HG03469 (cell line): ENCODE measurements at regions not wholly inside any gene's neighbourhood (a gene's known extent, or its start where the extent isn't known, plus 50 kb on each side); places are given as distances from the start of the nearest gene placed in this dataset.
"Not testable (repeated sequence)": the region's sequence is repeated elsewhere in the genome, so short reads cannot be mapped to it uniquely, and the experiment has no call there.

ENCODE experiments used
- ATAC-seq: cut with Tn5 transposase; IDR thresholded peaks from one replicate; pipeline ENCODE4 v1.9.1; 2021; ENCODE audit warnings: mild to moderate bottlenecking, moderate library complexity, moderate number of reproducible peaks; ENCODE audit not compliant: unreplicated experiment

- ATAC-seq, result no peak
Observed at GRCh38 chr5:115469904-115470516, 74.6 kb downstream of the FEM1C start.

GRCh38 chr5:115467628-115468027 lies 76.9 kb downstream of the FEM1C start:
- ATAC-seq, result no peak

- ATAC-seq, result no peak
Observed at GRCh38 chr5:115465431-115465830, 79.1 kb downstream of the FEM1C start.

GRCh38 chr5:115463983-115464382 lies 80.6 kb downstream of the FEM1C start:
- no peak for ATAC-seq

GRCh38 chr5:115461506-115462290 lies 82.9 kb downstream of the FEM1C start:
- no peak for ATAC-seq

GRCh38 chr5:115461093-115461492 lies 83.5 kb downstream of the FEM1C start:
- ATAC-seq, result no peak

GRCh38 chr5:115460472-115460871 lies 84.1 kb downstream of the FEM1C start:
- ATAC-seq, result peak; percentile 71

- ATAC-seq, result no peak
Observed at GRCh38 chr5:115459855-115460341, 84.7 kb downstream of the FEM1C start.

- ATAC-seq, result no peak
Observed at GRCh38 chr5:115458416-115458815, 86.2 kb downstream of the FEM1C start.

- ATAC-seq, result no peak
Observed at GRCh38 chr5:115458003-115458409, 86.6 kb downstream of the FEM1C start.

- no peak for ATAC-seq
Observed at GRCh38 chr5:115457571-115457970, 87.0 kb downstream of the FEM1C start.

GRCh38 chr5:115456539-115457040 lies 88.0 kb downstream of the FEM1C start:
- ATAC-seq, result no peak

GRCh38 chr5:115456056-115456455 lies 88.5 kb downstream of the FEM1C start:
- ATAC-seq, result no peak

GRCh38 chr5:115455301-115455707 lies 89.3 kb downstream of the FEM1C start:
- ATAC-seq, result no peak

GRCh38 chr5:115453391-115454095 lies 91.0 kb downstream of the FEM1C start:
- no peak for ATAC-seq

- ATAC-seq, result no peak
Observed at GRCh38 chr5:115452536-115453235, 91.9 kb downstream of the FEM1C start.

- ATAC-seq, result no peak
Observed at GRCh38 chr5:115452083-115452482, 92.5 kb downstream of the FEM1C start.

GRCh38 chr5:115450741-115451140 lies 93.8 kb downstream of the FEM1C start:
- ATAC-seq, result no peak

GRCh38 chr5:115448630-115449029 lies 95.9 kb downstream of the FEM1C start:
- ATAC-seq, result not testable (repeated sequence)

GRCh38 chr5:115440782-115441451 lies 103.7 kb downstream of the FEM1C start:
- no peak for ATAC-seq
